ENCODE measurements at regions not wholly inside any gene's neighbourhood (a gene's known extent, or its start where the extent isn't known, plus 50 kb on each side); places are given as distances from the start of the nearest gene placed in this dataset.

DNA sequence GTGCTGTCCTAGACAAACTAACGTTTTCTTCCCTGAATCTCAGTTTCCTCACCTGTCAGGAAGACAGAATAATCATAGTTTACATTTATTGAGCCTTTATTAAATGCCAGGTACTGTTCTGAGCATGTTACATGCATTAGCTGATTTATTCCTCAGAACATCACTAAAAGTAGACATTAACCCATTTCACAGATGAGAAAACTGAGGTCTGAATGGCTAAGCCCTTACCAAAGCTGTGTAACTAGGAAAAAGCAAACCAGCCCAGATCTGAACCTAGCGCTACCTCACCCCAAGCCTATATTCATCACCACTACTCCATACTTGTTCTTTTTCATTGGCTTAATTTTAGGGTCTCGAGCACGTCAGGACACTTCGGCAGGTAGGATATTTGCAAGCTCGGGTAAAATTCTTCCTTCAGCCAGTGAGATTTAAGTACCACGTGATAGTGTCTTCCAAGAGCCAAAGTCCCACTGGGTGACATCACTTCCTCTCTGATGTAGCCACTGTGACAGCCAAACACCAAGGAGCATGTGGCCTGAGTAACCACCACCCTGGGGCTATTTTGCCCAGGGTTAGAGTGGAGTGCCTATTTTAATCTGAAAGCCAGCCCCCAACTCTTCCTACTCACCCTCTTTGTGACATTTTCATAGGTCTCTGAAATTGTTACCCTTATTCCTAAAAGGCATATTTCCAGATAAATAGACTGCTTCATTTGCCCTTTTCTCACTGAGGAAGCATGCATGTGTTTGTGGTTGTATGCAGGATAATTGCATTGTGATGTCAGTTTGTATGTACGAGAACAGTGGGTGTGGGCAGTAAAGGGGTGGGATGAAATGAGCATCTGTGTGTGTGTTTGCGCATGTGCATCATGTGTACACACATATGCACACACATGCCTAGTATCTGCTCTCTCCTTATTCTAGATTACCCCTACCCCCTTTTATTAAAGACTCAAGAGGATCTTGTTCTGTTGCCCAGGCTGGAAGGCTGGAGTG is 62.2 kb upstream of the WSCD2 start:
- intact Hi-C loops (cut with micrococcal nuclease): no loop called here

DNA sequence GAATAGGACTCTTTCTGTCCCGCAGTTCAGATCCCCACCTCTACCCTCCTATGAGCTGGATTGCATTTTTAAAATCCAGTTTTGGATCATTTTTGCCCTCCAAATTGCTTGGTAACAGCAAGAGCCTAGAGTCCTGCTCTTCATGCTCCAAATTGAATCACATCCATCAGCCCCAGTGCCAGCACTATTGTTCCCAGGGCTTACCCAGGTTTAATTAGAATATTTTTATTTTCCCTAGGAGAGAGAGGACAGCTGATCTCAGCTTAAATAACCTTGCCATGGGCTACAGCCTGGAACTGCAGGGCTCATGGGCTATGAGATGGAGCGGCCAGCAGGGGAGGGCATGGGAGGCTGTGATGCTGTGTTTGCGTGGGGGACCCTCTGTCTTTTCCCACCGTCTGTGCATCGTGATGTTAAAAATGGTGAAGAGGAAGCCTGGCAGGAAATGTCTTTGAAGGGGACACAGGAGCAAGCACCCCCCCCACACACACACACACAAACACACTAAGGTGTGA is 59.4 kb upstream of the WSCD2 start:
- intact Hi-C loops (cut with micrococcal nuclease): no loop called here

DNA sequence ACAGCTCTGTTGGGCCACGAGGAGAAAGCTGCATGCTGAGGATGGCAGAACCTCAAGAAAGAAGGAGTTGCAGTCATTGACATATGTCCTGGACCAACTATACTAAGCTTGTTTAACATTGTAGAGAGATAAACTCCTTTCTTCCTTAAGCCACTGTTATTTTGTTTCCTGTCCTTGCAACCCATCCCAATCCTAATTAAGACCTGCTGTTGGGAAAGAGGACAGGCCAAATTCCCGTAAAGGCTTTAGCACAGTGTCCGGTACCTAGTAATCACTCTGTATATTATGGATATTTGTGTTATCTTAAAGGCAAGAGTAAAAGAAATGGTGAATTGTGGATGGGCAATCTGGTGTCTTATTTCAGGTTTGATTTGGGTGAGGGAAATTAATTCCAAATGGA is 53.5 kb upstream of the WSCD2 start:
- intact Hi-C loops (cut with micrococcal nuclease): no loop called here

- intact Hi-C loops (cut with micrococcal nuclease): no loop called here
Observed at GRCh38 chr12:108076556-108076955, 52.5 kb upstream of the WSCD2 start.

DNA sequence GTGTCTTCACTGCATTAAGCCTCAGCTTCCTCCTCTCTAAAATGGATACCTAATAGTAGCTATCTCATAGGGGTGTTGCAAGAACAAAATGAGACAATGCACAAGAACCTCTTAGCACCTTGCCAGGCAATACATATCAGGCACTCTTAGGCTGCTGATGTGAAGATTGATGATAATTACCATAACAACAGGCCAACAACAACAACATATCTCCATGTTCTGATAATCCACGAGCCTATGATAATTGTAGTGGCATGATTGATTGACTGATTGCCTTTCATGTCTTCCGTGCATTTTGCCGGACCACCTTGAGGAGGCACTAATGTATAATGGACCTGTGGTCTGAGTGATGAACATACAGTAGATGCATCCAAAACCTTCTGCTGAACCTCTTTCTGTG is 50.7 kb upstream of the WSCD2 start:
- intact Hi-C loops (cut with micrococcal nuclease): no loop called here

All from T-helper 2 cell treated with Interferon-gamma antibody and Interleukin-4, amounts not matched to agents 100 ng/mL and 5 ng/mL, for 36 hours (primary cell).